CD4-positive, alpha-beta T cell treated with Interleukin-4 for 1 hour (primary cell): ENCODE measurements at regions not wholly inside any gene's neighbourhood (a gene's known extent, or its start where the extent isn't known, plus 50 kb on each side); places are given as distances from the start of the nearest gene placed in this dataset.

Experiments used
- DNase-seq, 2 donors: peaks; one replicate each; pipeline ENCODE4 v3.0.0-alpha.2; 2020 to 2022

DNA sequence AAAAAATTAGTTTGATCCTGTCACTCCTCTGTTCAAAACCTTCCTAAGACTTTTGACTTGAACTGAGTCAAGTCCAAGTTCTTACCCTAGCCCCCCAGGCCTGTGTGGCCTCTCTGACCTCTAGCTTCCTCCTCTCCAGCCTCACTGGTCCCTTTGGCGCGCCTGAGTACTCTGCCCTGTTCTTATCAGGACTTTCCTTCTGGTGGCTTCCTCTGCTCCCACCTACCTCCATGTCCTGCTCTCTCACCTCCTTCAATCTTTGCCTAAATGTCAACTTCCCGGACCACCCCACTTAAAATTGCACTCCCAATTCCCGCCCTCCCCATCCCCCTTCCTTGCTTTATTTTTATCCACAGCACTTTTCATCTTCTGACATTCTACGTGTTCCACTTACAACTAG lies 526.1 kb upstream of the KLF4 start:
- no peak for DNase-seq

DNA sequence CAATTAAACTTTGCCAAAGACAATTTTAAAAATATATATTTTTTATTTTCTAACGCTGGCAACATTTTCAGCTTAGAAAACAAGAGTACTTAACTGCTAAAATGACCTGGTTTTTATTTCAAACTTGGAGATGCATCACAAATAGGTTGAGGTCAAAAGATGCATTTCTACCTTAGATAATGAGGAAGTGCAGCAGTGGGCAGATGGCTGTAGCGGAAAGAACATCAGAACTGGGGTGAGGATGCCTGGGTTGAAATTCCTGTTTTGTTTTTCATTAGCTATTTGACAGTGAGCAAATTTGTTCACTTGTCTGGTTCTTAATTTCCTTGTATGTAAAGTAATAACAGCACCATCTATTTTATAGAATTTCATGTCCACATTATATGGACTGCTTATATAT lies 524.8 kb upstream of the KLF4 start:
- no peak for DNase-seq

DNA sequence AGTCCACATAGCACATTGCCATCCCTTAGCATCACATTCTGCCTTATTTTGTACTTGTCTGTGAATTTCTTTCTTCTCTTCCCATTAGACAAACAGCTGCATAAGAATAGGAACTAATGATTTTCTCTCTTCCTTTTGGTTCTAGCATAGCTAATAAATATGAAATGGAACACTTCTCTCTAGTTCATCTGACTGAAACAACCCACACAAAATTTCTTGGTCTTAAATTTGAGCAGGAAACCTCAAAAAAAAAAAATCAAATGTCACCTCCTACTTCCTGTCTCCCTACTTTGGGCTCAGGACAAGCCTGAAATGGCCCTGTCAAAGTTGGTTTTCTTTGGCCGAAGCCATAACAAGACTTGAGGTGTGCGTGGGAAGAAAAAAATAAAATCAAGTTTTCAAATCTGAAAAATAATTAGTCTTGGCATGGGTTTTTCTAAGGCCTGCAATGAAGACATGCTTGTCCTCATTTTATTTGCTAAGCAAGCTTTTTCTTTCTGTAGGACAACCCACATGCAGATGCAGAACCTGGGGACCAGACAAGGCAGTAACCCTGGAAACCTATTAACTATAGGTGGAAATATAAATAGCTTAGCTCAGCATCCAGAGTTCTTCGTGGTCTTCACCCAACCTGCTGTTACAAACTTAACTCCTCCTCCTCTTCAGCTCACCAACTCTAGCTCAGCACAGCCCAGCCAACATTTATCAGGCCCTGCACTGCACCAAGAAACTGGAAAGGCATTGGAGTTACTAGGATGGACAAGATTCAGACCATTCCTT lies 523.5 kb upstream of the KLF4 start:
- no peak for DNase-seq

DNA sequence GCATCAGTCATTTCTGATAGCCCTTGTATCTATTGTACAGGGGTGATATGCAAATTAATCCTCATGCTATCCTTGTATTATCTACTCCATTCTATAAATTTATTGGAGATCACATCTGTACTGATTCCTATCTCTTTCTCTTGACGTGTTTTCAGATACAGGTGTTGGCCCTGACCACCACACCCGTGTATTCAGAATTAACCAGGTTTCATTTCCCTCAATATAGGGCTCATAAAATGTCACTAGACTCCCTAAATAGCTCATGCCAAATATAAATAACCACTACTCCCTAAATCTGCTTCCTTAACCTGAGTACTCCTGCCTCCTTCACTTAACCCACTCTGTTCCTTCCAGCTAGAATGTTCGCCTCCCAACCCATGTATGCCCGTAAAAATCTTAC lies 522.8 kb upstream of the KLF4 start:
- no peak for DNase-seq

DNA sequence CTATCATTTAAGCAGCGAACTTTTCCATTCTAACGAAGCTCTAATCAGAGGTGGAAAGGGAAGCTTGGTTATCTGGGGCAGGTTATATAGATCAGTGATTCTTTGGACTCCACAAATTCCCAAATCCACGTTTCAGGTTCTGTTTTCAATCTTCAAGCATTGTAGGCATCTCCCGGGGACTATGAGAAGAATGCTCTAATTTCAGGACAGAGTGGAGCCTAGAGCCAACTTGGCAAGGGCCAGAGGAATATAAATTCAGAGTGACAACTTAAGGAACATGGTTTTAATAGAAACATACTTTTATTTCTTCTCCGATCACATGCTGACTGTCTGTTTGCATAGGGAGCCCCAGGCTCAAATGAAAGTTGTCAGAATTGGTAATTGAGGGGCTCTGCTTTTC lies 514.0 kb upstream of the KLF4 start:
- no peak for DNase-seq

DNA sequence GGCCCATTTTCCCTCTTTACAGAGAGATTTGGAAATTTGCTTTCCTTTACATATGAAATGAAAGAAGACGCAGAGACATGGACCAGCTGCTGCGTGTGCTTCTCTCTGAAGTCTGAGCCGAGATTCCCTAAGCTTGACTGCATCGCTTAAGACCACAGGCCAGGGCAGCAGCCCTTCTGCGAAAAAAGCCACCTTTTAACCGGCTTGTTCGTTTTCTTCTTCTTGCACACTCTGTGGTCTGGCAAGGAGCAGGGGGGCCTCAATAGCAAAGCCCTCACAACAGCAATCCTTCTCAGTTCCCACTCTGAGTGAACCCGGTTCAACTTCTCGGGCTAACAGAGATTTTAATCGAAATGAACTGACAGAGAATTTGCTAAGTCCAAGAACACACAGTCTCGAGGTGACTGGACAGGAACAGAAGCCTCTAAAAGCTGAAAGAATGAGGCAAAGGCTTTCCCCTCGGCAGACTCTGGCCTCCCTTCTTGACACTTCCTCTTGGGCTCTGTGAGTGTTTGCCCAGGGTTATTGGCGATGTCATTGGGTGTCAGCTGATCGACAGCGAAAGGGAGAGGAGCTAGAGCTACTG lies 512.9 kb upstream of the KLF4 start:
- DNase-seq, result peak in 1 of 2 donors; percentile 29

DNA sequence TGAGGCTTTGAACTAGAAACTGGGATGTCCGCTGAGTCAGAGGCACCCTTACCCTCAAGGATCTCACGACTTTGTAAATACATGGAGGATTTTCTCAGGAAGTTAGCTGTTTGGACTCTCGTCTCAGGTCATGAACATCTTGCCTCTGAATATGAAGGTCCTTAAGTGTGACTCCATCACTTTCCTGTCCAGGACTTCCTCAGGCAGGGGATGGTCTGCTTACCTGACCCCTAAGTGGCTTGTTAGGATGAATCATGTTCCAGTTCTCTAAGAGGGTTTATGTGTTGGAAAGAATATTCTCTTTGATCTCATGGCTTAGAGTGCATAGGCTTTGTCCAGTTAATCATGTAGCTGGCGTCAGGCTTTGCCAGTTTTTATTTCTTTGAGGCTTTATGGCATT lies 511.7 kb upstream of the KLF4 start:
- DNase-seq, result no peak

DNA sequence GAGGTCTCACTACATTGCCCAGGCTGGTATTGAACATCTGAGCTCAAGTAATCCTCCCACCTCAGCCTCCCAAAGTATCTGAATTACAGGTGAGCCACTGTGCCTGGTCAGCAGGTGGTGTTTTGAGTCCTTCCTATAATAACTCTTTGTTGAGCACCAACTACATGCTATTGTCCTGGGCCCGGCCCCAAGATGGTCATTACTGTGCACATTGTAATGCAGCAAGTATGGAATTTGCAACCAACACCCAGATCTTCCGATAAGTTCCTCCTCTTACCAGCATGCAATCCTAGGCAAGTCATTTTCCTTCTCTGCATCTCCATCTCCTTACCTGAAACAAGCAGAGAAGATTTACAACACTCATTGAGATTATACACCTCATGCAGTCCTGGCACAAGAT lies 510.3 kb upstream of the KLF4 start:
- no peak for DNase-seq

DNA sequence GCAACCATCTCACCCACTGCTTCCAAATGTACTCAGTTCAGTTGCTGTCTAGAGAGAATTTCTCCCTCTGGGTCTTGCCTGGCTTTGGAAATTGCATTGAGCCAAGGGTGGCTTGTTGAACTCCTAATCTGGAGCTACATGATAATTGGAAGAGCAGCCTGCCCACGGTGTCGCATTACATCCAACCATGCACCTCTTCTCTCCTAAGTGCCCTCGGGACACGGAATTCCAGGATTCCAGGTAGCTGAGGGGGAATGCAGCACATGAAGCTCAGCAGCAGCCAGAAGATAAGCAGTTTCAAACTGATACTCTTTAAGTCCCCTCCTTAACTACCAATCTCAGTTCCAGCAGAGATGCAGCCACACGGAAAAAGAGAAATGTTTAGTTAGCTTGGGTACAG lies 509.4 kb upstream of the KLF4 start:
- DNase-seq, result no peak

DNA sequence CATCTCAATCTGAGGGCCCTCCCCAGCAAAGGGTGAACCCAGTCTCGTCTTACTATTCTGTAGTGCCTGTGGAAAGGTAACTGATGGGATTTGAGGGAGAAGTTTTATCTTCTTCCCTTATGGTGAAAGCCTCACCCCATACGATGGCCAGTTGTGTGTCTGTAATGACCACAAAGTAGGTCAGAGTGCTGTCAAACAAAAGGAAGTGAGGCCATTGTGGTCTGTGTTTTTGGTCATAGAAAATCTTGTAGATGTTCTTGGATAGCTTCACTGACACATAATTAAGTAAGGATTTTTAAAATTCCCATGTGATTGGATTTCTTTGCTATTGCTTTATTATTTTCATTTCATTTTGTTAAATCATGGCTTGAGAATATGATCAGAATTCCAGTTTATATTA lies 505.1 kb upstream of the KLF4 start:
- DNase-seq, result no peak

DNA sequence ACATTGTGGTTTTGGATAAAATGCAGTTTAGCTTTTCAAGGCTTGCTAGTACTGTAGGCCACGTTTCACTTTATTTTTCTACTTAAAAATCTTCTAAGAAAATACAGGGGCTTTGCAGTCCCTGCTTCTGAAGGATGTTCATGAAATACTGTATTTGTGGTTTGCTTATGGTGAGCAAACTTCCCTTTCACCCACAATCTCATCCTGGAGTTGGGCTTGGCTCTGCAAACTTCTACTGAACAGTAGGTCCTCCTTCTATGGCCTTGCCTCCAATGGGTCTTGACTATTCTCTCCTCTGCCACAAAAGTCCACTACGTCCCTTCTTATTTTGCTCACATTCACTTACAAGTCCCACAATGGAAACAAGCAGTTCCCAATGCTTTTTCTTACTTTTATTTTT lies 502.7 kb upstream of the KLF4 start:
- DNase-seq, result no peak

DNA sequence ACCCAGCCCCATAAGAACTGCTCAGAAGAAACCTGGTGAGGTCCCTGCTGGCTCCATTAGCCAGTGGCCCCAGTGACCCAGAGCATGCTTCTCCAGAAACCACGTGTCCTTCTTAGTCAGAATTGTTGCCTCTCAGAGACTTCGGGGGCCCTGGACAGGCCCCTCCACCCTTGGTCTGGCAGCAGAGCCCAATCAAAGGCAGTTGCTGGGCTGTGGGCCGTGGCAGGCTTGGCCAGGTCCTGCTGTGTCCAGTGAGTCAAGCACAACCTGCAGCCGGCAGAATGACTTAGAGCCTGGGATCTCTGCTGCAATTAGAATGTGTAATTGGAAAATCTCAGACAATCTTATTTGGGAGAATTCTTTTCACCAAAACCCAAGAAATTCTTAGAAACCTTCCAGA lies 502.0 kb upstream of the KLF4 start:
- DNase-seq, result no peak

DNA sequence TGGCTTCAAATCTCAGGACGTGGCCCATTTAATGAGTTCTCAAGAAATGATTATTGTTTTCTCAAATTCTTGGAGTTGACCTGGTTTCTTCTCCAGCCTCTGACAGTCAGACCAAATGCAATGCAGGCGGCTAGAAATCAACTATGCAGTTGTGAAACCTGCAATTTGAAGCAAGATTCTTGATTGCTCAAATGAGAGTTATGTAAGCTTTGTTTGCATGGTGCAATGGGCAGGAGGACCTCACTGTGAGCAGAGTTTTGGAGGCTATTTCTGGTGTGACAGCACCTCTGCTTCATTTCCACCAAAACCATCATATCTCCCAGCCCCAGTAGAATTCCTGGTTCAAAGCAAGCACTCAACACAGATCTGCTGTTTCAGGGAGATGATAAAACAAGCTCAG lies 500.0 kb upstream of the KLF4 start:
- peak in 1 of 2 donors; percentile 20 for DNase-seq

DNA sequence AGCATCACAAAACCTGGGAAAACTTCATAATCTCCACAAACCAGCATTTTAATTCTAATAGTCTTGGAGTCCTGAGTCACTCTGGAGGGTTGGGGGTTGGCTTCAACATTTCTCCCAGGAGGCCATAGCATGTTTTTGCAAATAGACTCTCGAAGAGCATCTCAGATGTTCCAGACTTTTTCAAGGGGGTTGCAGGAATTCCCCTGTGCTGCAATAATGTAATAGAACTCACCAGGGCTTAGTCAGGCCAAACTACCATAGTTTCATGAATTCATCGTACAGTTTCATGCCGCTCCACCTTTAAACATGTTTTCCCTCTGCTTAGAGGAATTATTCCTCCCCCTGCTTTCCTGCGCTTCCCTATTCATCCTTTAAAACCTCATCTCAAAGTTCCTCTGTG lies 499.5 kb upstream of the KLF4 start:
- no peak for DNase-seq

DNA sequence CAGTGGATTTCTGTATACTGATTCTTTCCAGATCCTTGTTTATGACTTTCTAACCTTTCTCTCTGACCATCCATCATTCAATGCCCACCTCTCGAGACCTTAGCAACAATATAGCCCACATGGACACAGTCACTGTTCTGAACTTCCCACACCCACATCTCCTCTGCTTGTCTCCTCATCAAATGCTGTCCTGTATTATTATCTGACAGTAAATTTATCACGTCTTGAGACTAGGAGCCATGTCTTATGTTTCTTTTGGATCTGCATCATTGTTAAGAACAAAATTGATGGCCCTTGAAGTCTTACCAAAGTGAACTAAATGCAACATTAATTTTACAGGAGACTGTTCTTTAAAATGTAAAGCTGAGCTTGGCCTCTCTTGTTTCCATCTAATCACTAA lies 495.4 kb upstream of the KLF4 start:
- DNase-seq, result no peak

DNA sequence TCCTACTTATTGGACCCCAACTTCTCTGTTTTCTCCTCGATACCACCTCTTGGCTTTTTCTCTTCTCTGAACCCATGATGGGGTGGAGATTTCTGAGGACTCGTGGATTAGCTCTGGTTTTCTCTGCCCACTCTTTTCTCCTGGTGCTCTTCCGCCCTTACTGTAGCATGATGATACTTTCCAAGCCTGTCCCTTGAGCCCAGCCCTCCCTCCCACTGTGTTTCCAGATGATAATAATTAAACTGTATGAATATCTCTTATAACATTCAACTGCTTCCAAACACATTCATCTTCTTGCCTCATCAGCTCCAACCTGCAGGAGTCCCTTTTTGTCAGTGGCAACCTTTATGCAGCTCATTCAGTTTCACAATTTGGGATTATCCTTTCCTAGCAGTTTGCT lies 494.2 kb upstream of the KLF4 start:
- no peak for DNase-seq

DNA sequence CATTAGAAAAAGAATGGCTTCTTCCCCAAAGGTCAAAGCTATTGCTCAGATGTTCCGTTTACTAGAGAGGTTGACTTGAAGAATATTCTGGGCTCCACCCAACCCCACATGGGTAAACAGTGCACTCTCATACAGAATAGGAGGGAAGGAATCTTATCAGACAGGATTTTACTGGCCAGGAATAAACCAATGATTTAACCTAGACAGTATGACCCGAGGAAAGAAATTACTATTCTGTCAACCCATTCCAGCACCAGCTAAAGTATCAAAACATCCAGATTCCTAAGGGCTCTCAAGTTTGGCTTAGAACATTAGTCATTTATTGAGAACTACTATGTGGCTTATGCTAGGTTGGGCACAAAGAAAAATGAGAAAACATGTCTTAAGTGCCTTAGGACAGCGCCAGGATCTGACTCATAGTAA lies 493.6 kb upstream of the KLF4 start:
- no peak for DNase-seq

DNA sequence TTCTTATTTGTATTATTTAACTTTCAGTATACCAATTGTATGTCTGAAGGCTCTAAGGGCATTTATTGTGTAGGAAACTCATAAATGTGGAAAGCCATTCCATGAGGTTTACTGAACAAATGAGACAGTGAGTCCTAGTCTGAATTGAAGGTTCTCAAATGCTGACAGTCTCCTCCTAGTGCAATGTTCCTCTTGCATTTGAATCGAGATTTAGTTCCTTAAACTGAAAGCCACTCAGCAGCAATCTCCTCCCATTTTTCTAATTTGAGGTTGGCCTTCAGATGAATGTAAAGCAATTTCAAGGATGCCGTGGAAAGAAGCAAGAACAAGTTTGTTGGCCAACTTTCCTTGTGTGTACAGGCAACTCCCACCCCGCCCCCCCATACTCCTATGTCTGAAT lies 493.2 kb upstream of the KLF4 start:
- no peak for DNase-seq

DNA sequence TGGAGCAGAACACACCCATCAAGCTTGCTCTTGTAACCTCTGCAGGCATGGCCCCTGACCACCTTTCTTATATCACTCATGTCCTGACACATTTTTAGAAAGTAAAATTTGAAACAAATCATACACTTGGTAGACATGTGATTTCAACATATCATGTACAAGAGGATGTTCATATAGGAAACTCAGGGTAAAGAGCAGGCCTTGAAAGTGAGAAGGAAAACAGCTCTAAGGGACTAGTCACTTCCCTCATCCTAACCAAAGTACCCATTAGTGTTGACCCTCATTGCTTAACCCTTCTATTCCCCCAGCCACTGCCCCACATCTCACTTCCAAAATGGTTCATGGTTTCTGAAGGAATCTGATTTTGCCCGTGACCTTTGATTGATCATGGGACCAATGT lies 492.4 kb upstream of the KLF4 start:
- DNase-seq, result no peak

DNA sequence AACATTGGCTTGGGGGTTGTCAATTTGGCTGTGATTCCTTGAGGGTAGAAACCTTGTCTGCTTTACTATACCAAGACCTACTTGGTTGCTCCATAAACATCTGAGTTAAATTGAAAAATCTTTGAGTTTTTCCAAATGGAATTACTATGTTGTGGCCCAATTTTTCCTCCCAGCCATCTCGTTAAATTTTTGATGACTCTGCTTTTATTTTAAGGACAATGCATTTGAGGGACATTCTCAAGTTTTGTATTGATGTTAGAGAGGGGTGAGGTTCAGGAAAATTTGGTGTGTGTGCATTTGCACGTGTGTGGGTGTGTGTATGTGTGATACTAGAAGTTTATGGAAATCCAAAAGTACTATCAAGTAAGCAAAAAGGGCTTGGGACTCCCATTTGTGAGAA lies 491.4 kb upstream of the KLF4 start:
- DNase-seq, result no peak

DNA sequence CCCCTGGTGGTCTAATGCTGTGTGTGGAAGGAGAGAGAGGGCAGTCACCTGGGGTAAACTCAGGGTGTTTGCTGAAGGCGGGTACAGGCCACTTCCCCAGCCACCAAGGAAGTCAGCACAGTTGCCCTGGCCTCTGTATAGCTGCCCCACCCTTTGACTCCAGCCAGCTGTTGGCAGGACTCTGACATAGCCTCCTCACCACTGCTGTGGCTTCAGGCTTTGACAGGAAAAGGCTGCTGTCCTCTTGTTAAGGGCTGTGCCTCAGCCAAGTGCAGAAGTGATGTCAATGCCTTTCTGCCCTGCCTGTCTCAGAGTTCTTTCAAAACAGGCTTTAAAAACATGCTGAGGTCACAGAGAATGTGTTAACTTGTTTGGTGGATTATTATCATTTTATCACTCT lies 487.2 kb upstream of the KLF4 start:
- peak; percentile 2 to 67 for DNase-seq

DNA sequence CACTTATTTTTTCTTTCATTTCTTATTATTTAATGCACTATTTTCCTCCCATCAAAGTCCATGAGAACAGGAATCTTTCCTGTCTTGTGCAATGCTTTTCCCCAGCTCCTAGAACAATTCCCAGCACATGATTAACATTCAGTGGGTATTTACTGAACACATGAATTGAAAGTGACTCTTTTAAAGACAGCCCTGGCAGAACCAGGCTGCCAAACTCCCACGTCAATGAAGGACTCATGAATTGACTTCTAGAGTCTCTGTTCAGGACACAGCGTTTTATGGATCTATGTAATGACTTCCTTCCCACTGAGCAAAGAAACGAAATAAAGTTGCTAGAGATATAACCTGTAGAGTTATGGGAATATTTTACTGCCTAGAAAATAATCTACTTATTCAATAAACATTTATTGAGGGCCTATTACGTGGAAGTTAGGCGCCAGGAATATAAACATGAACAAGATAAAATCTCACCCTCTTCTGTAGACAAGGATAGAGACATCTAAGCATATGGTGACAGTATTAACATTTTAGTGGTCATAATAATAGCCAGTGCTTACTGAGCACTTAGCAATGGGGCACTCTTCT lies 485.9 kb upstream of the KLF4 start:
- DNase-seq, result no peak

DNA sequence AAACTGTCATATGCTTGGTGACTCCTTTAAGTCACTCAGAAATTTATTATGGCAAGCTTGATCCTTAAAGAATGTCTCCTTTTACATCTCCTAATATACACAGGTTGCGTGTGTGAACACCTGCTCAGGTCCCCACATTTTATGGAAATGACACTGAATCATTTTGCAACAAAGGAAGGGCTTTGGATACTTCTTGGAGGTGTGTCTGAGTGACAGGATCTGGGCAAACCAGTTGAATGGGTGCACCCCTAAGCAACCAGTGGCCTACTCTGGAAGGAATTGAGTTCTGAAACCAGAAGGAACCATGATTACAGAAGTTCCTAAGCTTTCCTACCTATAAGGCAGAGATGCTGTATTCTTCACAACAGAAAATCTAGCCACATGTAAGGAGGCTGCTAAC lies 483.9 kb upstream of the KLF4 start:
- DNase-seq, result no peak

DNA sequence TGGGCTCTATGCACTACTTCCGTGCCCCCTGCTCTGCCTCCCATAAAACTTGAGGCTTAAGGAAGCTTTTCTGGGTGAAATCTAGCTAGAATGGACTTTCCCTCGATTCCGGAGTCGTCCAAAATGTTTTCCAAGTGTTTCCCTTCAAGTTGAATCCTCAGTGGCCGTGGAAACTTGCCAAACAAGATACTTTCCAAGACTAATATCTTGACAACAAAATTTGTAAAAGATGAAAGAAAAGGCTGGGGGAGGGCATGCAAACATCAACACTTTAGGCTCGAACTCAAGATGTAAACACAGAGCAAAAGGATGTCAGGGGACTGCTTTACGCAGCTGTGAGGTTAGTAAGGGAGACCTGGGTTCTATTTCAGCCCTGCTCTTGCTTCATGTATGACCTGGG lies 482.8 kb upstream of the KLF4 start:
- no peak for DNase-seq

DNA sequence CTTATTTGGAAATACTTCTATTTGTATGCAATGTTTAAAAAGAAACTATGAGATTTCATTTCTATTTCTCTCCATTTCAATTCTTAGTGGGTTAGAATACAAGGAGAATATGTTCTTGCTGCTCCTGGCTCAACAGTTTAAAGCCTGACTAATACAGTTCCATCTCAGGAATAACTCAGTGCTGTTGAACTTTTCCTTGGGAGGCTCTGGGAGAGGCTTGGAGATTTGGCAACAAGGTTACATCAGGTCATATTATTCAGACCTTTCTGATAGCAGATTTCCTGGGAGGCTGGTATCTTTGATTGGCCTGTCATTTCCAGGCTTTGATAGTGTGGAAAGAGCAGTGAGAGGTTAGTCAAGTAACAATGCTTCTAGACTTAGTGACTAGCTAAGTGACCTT lies 481.7 kb upstream of the KLF4 start:
- no peak for DNase-seq
